SKM-1 treated with dmso at 0.1 percent for 144 hours (cell line): ENCODE measurements at regions not wholly inside any gene's neighbourhood (a gene's known extent, or its start where the extent isn't known, plus 50 kb on each side); places are given as distances from the start of the nearest gene placed in this dataset.

ENCODE experiments used
- DNase-seq: peaks from one replicate; lab custom pipeline; 2025; ENCODE audit not compliant: unreplicated experiment; lab: John Stamatoyannopoulos, UW

- no peak for DNase-seq
These were observed 103.7 kb downstream of the LACC1 start for GRCh38 chr13:43983373-43983772.

GRCh38 chr13:43984292-43984691, 104.6 kb downstream of the LACC1 start:
- no peak for DNase-seq

GRCh38 chr13:43985422-43986072, 105.8 kb downstream of the LACC1 start:
- DNase-seq: no peak

- DNase-seq: no peak
These were observed 106.8 kb downstream of the LACC1 start for GRCh38 chr13:43986421-43986981.

- no peak for DNase-seq
These were observed 108.6 kb downstream of the LACC1 start for GRCh38 chr13:43988302-43988701.

GRCh38 chr13:43990021-43990420, 110.3 kb downstream of the LACC1 start:
- DNase-seq: no peak

- DNase-seq: no peak
These were observed 111.1 kb downstream of the LACC1 start for GRCh38 chr13:43990829-43991228.

- no peak for DNase-seq
These were observed 112.1 kb downstream of the LACC1 start for GRCh38 chr13:43991773-43992201.

GRCh38 chr13:43992211-43992610, 112.5 kb downstream of the LACC1 start:
- no peak for DNase-seq

- DNase-seq: no peak
These were observed 115.5 kb downstream of the LACC1 start for GRCh38 chr13:43994999-43995859.

GRCh38 chr13:43996221-43996620, 116.5 kb downstream of the LACC1 start:
- no peak for DNase-seq

GRCh38 chr13:44003481-44003880, 123.8 kb downstream of the LACC1 start:
- no peak for DNase-seq

GRCh38 chr13:44004878-44005277, 125.2 kb downstream of the LACC1 start:
- no peak for DNase-seq

- no peak for DNase-seq
These were observed 127.7 kb downstream of the LACC1 start for GRCh38 chr13:44007451-44007850.

- no peak for DNase-seq
These were observed 131.3 kb downstream of the LACC1 start for GRCh38 chr13:44011036-44011435.

GRCh38 chr13:44012910-44013757, 133.4 kb downstream of the LACC1 start:
- DNase-seq: no peak

- DNase-seq: no peak
These were observed 134.1 kb downstream of the LACC1 start for GRCh38 chr13:44013758-44014291.

- DNase-seq: no peak
These were observed 134.8 kb downstream of the LACC1 start for GRCh38 chr13:44014501-44014900.

- DNase-seq: no peak
These were observed 135.4 kb downstream of the LACC1 start for GRCh38 chr13:44015118-44015517.

GRCh38 chr13:44015811-44016210, 136.1 kb downstream of the LACC1 start:
- no peak for DNase-seq

- no peak for DNase-seq
These were observed 138.1 kb downstream of the LACC1 start for GRCh38 chr13:44017756-44018309.
